HepG2 (cell line): ENCODE measurements at regions not wholly inside any gene's neighbourhood (a gene's known extent, or its start where the extent isn't known, plus 50 kb on each side); places are given as distances from the start of the nearest gene placed in this dataset.
A peak's percentile ranks its signal among the peaks of the same experiment; 100 is the strongest.

Experiments
- ATAC-seq: fragments of 200-7000 bp; cut with Tn5 transposase; 3 replicates; pipeline ENCODE4 v1.9.1; 2020; ENCODE audit warnings: mild to moderate bottlenecking, moderate library complexity
- BruUV-seq: library from RNA; stranded (reverse); fragments of 400-500 nt; replicated peaks from 2 replicates; lab custom pipeline; 2021; lab: Mats Ljungman, UMichigan
- CTCF ChIA-PET: fragments of 300-600 bp; formaldehyde crosslinking; extraction: SDS; loops from one replicate; lab custom pipeline; 2021; ENCODE audit warnings: low total read pairs, inconsistent platforms, low intra/inter-chr PET ratio; lab: Yijun Ruan, JAX
- POLR2A ChIA-PET: fragments of 350-600 bp; sonication (Branson Sonifier 250); formaldehyde crosslinking; loops from one replicate; lab custom pipeline; 2020; ENCODE audit warnings: antibody characterized with exemption, inconsistent platforms; lab: Yijun Ruan, JAX
- DNase-seq: peaks from one replicate; pipeline ENCODE4 v3.0.0-alpha.2; 2015; ENCODE audit warnings: low spot score
- FAIRE-seq: peaks from 3 replicates; lab custom pipeline; 2011; peaks lifted over from hg19 to GRCh38; lab: Jason Lieb, UNC
- H2AFZ ChIP-seq: one replicate; pipeline ENCODE4 v1.6.1; 2011; ENCODE audit warnings: low read length, inconsistent platforms
- H3K27ac ChIP-seq: fragments of 300-600 bp; 3 replicates; pipeline ENCODE4 v1.8.0; 2011; ENCODE audit warnings: mixed run types, mild to moderate bottlenecking, mixed read lengths, low read length, inconsistent platforms; ENCODE audit not compliant: insufficient read depth; ENCODE audit errors: extremely low read length
- H3K27me3 ChIP-seq, 2 experiments: fragments of 200-600 bp in 1 of 2; 2 replicates in 1 of 2; 3 replicates in 1 of 2; pipeline versions ENCODE4 v1.6.0 to v1.8.0; 2011; ENCODE audit warnings: low read length in 2 of 2, mild to moderate bottlenecking in 2 of 2, moderate library complexity in 2 of 2, inconsistent platforms in 1 of 2; ENCODE audit not compliant: insufficient read depth in 2 of 2, control insufficient read depth in 1 of 2
- H3K36me3 ChIP-seq, 2 experiments: fragments of 200-600 bp in 1 of 2; replicated peaks in 1 of 2; 2 replicates in 1 of 2; 3 replicates in 1 of 2; pipeline versions ENCODE4 v1.5.1 to v1.8.0; 2011; ENCODE audit warnings: low read length in 2 of 2, inconsistent platforms in 1 of 2; ENCODE audit not compliant: insufficient read depth in 2 of 2, control insufficient read depth in 1 of 2
- H3K4me1 ChIP-seq: 2 replicates; pipeline ENCODE4 v1.5.1; 2012; ENCODE audit warnings: low read length, inconsistent platforms; ENCODE audit not compliant: insufficient read depth
- H3K4me2 ChIP-seq: 2 replicates; pipeline ENCODE4 v1.6.0; 2011; ENCODE audit warnings: low read depth, low read length, inconsistent platforms
- H3K4me3 ChIP-seq, 3 experiments: fragments of 200-600 bp in 1 of 3; sonication (generic), shearing (Covaris generic) in 1 of 3; replicated peaks in 1 of 3; 2 replicates each; pipeline ENCODE4 v1.5.1; 2011 to 2016; ENCODE audit warnings: low read length in 3 of 3, inconsistent platforms in 2 of 3, low read depth in 2 of 3, mild to moderate bottlenecking in 2 of 3, control low read depth in 1 of 3, mixed read lengths in 1 of 3; ENCODE audit not compliant: insufficient read depth in 1 of 3
- H3K79me2 ChIP-seq: one replicate; pipeline ENCODE4 v1.6.1; 2011; ENCODE audit warnings: low read length, inconsistent platforms; ENCODE audit not compliant: insufficient read depth
- H3K9ac ChIP-seq: 2 replicates; pipeline ENCODE4 v1.6.0; 2011; ENCODE audit warnings: mild to moderate bottlenecking, low read depth, low read length, inconsistent platforms; ENCODE audit not compliant: insufficient read depth
- H3K9me3 ChIP-seq: 2 replicates; pipeline ENCODE4 v1.5.1; 2012; ENCODE audit warnings: mild to moderate bottlenecking, low read length
- H4K20me1 ChIP-seq: 2 replicates; pipeline ENCODE4 v1.6.0; 2011; ENCODE audit warnings: inconsistent platforms, mild to moderate bottlenecking, low read length, moderate library complexity; ENCODE audit not compliant: insufficient read depth
- BRD4 ChIP-seq: sonication (generic); formaldehyde crosslinking; IDR thresholded peaks from 2 replicates; pipeline ENCODE4 v1.4.0; 2020; ENCODE audit warnings: missing genetic modification reagents
- CC2D1A ChIP-seq: sonication (generic); formaldehyde crosslinking; IDR thresholded peaks from 2 replicates; pipeline ENCODE4 v1.8.1; 2023; ENCODE audit warnings: mild to moderate bottlenecking, missing genetic modification reagents
- ELF1 ChIP-seq: sonication (generic); formaldehyde crosslinking; IDR thresholded peaks from 2 replicates; pipeline ENCODE4 v1.4.0; 2020; ENCODE audit warnings: missing genetic modification reagents
- ETV5 ChIP-seq: IDR thresholded peaks from 2 replicates; pipeline ENCODE4 v1.6.1; 2018; ENCODE audit warnings: missing biosample characterization, missing genetic modification reagents, inconsistent platforms, borderline replicate concordance
- KDM5B ChIP-seq: sonication (generic); formaldehyde crosslinking; IDR thresholded peaks from 2 replicates; pipeline ENCODE4 v1.4.0; 2020; ENCODE audit warnings: missing genetic modification reagents, mild to moderate bottlenecking, borderline replicate concordance
- PAF1 ChIP-seq: IDR thresholded peaks from 2 replicates; pipeline ENCODE4 v1.6.1; 2016; ENCODE audit warnings: missing genetic modification reagents, missing compliant biosample characterization
- SIN3B ChIP-seq: fragments of 150-350 bp; IDR thresholded peaks from 2 replicates; pipeline ENCODE4 v1.6.1; 2014; ENCODE audit warnings: low read length
- SNAPC2 ChIP-seq: sonication (generic); formaldehyde crosslinking; IDR thresholded peaks from 2 replicates; pipeline ENCODE4 v1.8.1; 2022; ENCODE audit warnings: mild to moderate bottlenecking, missing genetic modification reagents
- TEAD3 ChIP-seq: optimal IDR thresholded peaks from 2 replicates; pipeline ENCODE3; 2016; ENCODE audit warnings: borderline replicate concordance
- XRCC5 ChIP-seq: fragments of 200-400 bp; formaldehyde crosslinking; optimal IDR thresholded peaks from 2 replicates; pipeline ENCODE3; 2017; ENCODE audit warnings: mild to moderate bottlenecking, low read length
- ZNF224 ChIP-seq: sonication (generic); formaldehyde crosslinking; IDR thresholded peaks from 2 replicates; pipeline ENCODE4 v1.5.0; 2020; ENCODE audit warnings: mild to moderate bottlenecking, missing genetic modification reagents
- ZNF24 ChIP-seq: fragments of 450-650 bp; IDR thresholded peaks from 2 replicates; pipeline ENCODE4 v1.6.1; 2017; ENCODE audit warnings: antibody characterized with exemption, mild to moderate bottlenecking
- ZNF678 ChIP-seq: sonication (generic); formaldehyde crosslinking; IDR thresholded peaks from 2 replicates; pipeline ENCODE4 v1.4.0; 2020; ENCODE audit warnings: mild to moderate bottlenecking, missing genetic modification reagents
- WGBS: methylation state at CpG from one replicate; pipeline ENCODE4 v1.1.6; 2017; ENCODE audit warnings: low lambda C conversion rate; 5-methylcytosine and 5-hydroxymethylcytosine counted together
- in situ Hi-C: cut with HindIII; loops from 2 replicates; pipeline ENCODE4 v1.10.0; 2017; ENCODE audit warnings: low pct_unique_long_range_greater_than_20kb; ENCODE audit not compliant: extremely low pct_ligation_motif_present
- intact Hi-C: fragments of 100-400 bp; cut with micrococcal nuclease; formaldehyde crosslinking; loops from one replicate; pipeline ENCODE4 v1.10.0; 2022; ENCODE audit not compliant: unreplicated experiment
- TF ChIP-seq, protein P1 (sequence below): sonication (generic); formaldehyde crosslinking; IDR thresholded peaks from 2 replicates; pipeline ENCODE4 v1.4.0; 2020; ENCODE audit warnings: missing genetic modification reagents, borderline replicate concordance
- TF ChIP-seq, protein P2 (sequence below): sonication (generic); formaldehyde crosslinking; IDR thresholded peaks from 2 replicates; pipeline ENCODE4 v1.4.0; 2020; ENCODE audit warnings: missing genetic modification reagents

DNA sequence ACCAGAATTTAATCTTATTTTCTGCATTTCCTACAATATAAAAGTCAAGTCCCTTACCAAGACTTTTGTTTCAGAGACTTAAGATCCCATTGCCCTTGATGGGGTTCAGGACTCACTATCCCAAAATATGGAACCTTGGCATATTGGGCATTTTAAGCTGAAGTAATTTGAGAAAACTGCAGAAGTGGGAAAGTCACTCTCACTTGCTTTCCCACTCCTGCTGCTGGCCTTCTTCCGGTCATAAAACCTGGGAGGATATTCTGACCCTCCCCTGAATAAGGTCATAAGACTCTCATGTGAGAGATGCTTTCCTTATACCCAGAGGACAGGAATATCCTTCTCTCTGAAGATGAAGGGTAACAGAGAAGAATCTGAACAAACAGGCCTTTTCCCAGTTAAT, 92.8 kb upstream of the IFNGR1 start:
- BruUV-seq, result no TSS peak
- Histone ChIP-seq H3K4me1 (peaks cover 41% of the 10 kb centered on the region), H3K79me2 (no peaks in the 10 kb centered on the region), H3K4me2 (no peak overlapping the region), H3K27me3 (no peaks in the 10 kb centered on the region), H3K9ac (no peak overlapping the region), H3K9me3 (no peaks in the 10 kb centered on the region), H2AFZ (no peak overlapping the region), H3K4me3 (no peak overlapping the region), H3K27ac (no peak overlapping the region), H4K20me1 (no peaks in the 10 kb centered on the region), H3K36me3 (no peaks in the 10 kb centered on the region)
- ChIA-PET POLR2A (no interaction called here), CTCF (no interaction called here)
- in situ Hi-C loops, result loop anchor here (10.0 kb wide), 1 partner anchor 217 kb away; no protein-coding TSS in a partner anchor
- no peak for DNase-seq
- FAIRE-seq, result no peak
- TF ChIP-seq SIN3B (no peak), BRD4 (CRISPR knock-in tag) (no peak), ZNF678 (no peak), KDM5B (CRISPR knock-in tag) (no peak)
- no peak for ATAC-seq
- intact Hi-C loops, result no loop called here
- WGBS, result 90% methylated on average over 1 of the region's 1 CpG

DNA sequence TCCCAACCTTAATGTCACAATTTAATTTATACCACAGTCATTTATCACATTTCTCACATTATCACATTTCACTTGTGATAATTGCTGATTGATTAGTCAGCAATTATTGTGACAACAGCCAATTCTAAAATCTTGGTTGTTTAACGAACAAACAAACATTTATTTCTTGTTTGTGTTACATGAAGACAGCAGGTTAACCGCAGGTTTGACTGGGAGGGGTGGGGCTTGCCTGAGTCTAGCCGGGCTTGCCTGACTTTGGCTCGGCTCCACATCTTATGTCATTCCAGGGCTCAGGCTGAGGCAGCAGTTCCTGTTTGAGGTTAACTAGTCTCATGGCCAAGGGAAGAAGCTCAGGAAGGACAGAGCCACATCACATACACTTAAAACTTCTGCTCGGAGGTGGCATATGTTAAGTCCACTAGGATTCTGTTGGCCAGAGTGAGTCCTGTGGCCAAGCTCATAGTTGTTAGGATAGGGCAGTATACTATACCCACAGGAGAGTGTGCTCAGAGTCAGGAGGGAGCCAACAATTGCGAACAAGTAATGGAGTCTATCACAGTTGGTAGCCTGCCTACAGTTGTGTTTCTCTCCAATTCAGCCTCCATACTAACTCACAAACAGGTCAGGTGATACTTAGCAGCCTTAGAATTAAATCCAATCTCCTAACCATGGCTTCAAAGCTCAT, 90.0 kb upstream of the IFNGR1 start:
- FAIRE-seq, result peak; percentile 51
- H4K20me1 ChIP-seq, result no peaks in the 10 kb centered on the region
- CTCF ChIA-PET, result no interaction called here
- WGBS, result 23% methylated on average over 6 of the region's 6 CpGs
- no peaks in the 10 kb centered on the region for H3K79me2 ChIP-seq
- peaks cover 0 to 6% of the 10 kb centered on the region in 2 experiments; a peak in 2 of 5 replicates for H3K27me3 ChIP-seq
- no TSS peak for BruUV-seq
- H3K36me3 ChIP-seq, result no peaks in the 10 kb centered on the region
- no peak overlapping the region for H3K9ac ChIP-seq
- in situ Hi-C loops, result no loop called here
- DNase-seq, result peak; percentile 56
- peak overlapping the region; percentile 31 for H3K4me2 ChIP-seq
- peak; percentile 75 for ATAC-seq
- no peak overlapping the region for H2AFZ ChIP-seq
- intact Hi-C loops, result loop anchor here (1.0 kb wide), 1 partner anchor 300 kb away; no protein-coding TSS in a partner anchor
- POLR2A ChIA-PET, result no interaction called here
- H3K4me1 ChIP-seq, result peaks cover 16% of the 10 kb centered on the region
- H3K4me3 ChIP-seq, result no peak overlapping the region
- no peak overlapping the region for H3K27ac ChIP-seq
- no peaks in the 10 kb centered on the region for H3K9me3 ChIP-seq
- TF ChIP-seq ELF1 (CRISPR knock-in tag), result peak; percentile 17; the same call in 1 of the 2 replicates
- TF ChIP-seq SNAPC2 (CRISPR knock-in tag), result no peak
- 0 out of 2 replicates have a peak, but pooled peaks have one; percentile 19 for TF ChIP-seq ETV5 (CRISPR knock-in tag)
- TF ChIP-seq, protein P1, sequence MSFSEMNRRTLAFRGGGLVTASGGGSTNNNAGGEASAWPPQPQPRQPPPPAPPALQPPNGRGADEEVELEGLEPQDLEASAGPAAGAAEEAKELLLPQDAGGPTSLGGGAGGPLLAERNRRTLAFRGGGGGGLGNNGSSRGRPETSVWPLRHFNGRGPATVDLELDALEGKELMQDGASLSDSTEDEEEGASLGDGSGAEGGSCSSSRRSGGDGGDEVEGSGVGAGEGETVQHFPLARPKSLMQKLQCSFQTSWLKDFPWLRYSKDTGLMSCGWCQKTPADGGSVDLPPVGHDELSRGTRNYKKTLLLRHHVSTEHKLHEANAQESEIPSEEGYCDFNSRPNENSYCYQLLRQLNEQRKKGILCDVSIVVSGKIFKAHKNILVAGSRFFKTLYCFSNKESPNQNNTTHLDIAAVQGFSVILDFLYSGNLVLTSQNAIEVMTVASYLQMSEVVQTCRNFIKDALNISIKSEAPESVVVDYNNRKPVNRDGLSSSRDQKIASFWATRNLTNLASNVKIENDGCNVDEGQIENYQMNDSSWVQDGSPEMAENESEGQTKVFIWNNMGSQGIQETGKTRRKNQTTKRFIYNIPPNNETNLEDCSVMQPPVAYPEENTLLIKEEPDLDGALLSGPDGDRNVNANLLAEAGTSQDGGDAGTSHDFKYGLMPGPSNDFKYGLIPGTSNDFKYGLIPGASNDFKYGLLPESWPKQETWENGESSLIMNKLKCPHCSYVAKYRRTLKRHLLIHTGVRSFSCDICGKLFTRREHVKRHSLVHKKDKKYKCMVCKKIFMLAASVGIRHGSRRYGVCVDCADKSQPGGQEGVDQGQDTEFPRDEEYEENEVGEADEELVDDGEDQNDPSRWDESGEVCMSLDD (CRISPR knock-in tag), result no peak
- TF ChIP-seq CC2D1A, result 0 out of 2 replicates have a peak, but pooled peaks have one; percentile 30
- TF ChIP-seq ZNF24, result no peak
- TF ChIP-seq, protein P2, sequence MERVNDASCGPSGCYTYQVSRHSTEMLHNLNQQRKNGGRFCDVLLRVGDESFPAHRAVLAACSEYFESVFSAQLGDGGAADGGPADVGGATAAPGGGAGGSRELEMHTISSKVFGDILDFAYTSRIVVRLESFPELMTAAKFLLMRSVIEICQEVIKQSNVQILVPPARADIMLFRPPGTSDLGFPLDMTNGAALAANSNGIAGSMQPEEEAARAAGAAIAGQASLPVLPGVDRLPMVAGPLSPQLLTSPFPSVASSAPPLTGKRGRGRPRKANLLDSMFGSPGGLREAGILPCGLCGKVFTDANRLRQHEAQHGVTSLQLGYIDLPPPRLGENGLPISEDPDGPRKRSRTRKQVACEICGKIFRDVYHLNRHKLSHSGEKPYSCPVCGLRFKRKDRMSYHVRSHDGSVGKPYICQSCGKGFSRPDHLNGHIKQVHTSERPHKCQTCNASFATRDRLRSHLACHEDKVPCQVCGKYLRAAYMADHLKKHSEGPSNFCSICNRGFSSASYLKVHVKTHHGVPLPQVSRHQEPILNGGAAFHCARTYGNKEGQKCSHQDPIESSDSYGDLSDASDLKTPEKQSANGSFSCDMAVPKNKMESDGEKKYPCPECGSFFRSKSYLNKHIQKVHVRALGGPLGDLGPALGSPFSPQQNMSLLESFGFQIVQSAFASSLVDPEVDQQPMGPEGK (CRISPR knock-in tag), result 0 out of 2 replicates have a peak, but pooled peaks have one; percentile 11
- peak; percentile 51 for TF ChIP-seq XRCC5
- TF ChIP-seq ZNF224 (CRISPR knock-in tag), result no peak
- no peak for TF ChIP-seq PAF1 (CRISPR knock-in tag)
- TF ChIP-seq TEAD3, result peak; percentile 43
